ENCODE measurements at regions not wholly inside any gene's neighbourhood (a gene's known extent, or its start where the extent isn't known, plus 50 kb on each side); places are given as distances from the start of the nearest gene placed in this dataset.

DNA sequence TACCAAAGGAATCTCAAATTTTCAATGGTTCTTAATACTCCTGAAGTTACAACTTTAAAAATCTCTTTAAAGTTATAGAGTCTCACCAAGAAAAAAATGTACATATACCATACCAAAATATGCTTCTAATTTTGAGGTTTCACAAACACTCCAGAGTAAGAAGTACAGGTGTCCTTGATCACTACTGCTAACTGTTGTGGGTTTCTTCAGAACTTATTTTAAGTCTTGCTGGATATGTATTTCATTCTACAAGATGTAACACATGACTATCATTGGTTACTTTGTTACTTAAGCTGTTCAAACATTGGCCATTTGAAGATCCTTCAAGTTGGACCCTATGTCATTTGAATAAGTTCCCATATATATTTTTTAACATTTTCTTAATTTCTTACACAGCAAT lies 808.0 kb downstream of the PCDH19 start:
- TF ChIP-seq, protein P1, sequence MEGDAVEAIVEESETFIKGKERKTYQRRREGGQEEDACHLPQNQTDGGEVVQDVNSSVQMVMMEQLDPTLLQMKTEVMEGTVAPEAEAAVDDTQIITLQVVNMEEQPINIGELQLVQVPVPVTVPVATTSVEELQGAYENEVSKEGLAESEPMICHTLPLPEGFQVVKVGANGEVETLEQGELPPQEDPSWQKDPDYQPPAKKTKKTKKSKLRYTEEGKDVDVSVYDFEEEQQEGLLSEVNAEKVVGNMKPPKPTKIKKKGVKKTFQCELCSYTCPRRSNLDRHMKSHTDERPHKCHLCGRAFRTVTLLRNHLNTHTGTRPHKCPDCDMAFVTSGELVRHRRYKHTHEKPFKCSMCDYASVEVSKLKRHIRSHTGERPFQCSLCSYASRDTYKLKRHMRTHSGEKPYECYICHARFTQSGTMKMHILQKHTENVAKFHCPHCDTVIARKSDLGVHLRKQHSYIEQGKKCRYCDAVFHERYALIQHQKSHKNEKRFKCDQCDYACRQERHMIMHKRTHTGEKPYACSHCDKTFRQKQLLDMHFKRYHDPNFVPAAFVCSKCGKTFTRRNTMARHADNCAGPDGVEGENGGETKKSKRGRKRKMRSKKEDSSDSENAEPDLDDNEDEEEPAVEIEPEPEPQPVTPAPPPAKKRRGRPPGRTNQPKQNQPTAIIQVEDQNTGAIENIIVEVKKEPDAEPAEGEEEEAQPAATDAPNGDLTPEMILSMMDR (IDR thresholded peaks at IDR 0.05), result no peak
- TF ChIP-seq POLR2AphosphoS5 (IDR thresholded peaks at IDR 0.05) (no peak), POLR2A (IDR thresholded peaks at IDR 0.05) (no peak)
